ENCODE measurements at regions not wholly inside any gene's neighbourhood (a gene's known extent, or its start where the extent isn't known, plus 50 kb on each side); places are given as distances from the start of the nearest gene placed in this dataset.
A peak's percentile ranks its signal among the peaks of the same experiment; 100 is the strongest.
"Not testable (repeated sequence)": the region's sequence is repeated elsewhere in the genome, so short reads cannot be mapped to it uniquely, and the experiment has no call there.

DNA sequence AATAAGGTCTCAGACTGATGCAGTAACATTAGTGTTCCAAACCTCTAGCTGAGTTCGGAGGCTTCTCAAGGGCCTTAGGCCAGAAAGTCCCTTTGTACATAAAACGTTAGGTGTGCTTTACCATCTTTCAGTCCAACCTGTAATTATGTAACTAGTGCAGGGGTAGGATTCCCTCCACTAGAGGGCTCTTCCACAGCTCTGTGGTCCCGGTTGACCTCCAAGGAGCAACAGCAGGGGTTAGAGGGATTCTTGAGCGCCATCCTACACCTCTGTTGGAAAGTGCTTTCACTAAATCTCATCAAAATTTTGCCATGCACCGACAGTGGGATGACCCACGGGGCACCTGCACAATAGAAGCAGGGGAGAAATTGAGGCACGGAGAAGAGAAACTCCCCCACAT is 155.8 kb upstream of the LRP1B start:
- no peak overlapping the region for H3K27ac Mint-ChIP-seq
- H3K4me3 Mint-ChIP-seq: no peak overlapping the region
- no peaks in the 10 kb centered on the region for H3K36me3 Mint-ChIP-seq
- H3K9me3 Mint-ChIP-seq: peaks cover 0 to 3% (median 0%) of the 10 kb centered on the region in 3 donors
- H3K4me1 Mint-ChIP-seq: no peaks in the 10 kb centered on the region
- H3K27me3 Mint-ChIP-seq: no peaks in the 10 kb centered on the region

DNA sequence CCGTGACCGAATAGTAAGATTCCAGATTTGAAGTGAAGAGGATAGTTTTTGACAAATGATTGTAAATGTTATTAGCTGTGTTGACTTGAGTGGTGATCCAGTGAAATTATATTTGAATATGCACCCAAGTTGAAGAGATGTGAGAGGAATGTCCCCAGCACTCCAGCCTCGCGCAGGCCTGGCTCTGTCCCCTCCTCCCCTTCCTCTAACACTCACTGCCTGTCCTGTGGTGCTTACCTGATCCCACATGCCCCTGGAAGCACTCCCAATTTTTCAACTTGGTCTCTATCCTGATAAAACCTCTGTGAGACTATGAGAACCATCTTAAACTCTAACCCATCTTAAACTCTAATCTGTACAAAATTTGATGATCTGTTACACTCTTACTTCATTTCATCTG is 154.7 kb upstream of the LRP1B start:
- H3K36me3 Mint-ChIP-seq: no peaks in the 10 kb centered on the region
- peaks cover 0 to 4% (median 0%) of the 10 kb centered on the region in 3 donors for H3K9me3 Mint-ChIP-seq
- no peak overlapping the region for H3K27ac Mint-ChIP-seq
- no peaks in the 10 kb centered on the region for H3K4me1 Mint-ChIP-seq
- no peak overlapping the region for H3K4me3 Mint-ChIP-seq
- no peaks in the 10 kb centered on the region for H3K27me3 Mint-ChIP-seq

GRCh38 chr2:142284336-142284735 is 153.5 kb upstream of the LRP1B start:
- not testable (repeated sequence) for H3K36me3 Mint-ChIP-seq, H3K4me3 Mint-ChIP-seq, H3K27ac Mint-ChIP-seq, H3K9me3 Mint-ChIP-seq, H3K4me1 Mint-ChIP-seq, H3K27me3 Mint-ChIP-seq

DNA sequence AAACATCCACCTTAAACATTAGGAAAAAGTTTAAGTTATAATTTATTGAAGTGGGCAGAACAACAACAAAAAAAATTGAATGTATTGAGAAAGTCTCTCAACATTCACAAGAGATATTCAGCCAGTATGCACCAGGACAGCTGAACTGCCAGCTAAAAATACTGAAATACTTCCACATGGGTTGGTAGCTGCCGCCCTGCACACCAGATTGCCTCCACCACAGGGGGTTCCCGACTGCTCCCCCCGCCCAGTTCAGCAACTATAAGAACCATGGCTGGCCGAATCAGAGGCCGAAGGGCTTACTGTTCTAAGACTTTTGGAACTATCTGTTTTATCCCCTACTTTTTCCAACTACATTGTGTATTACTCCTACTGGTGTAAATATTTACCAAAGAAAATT is 150.0 kb upstream of the LRP1B start:
- no peak overlapping the region for H3K4me3 Mint-ChIP-seq
- no peak overlapping the region for H3K27ac Mint-ChIP-seq
- H3K36me3 Mint-ChIP-seq: no peaks in the 10 kb centered on the region
- H3K27me3 Mint-ChIP-seq: no peaks in the 10 kb centered on the region
- H3K9me3 Mint-ChIP-seq: peaks cover 0 to 2% (median 1%) of the 10 kb centered on the region in 3 donors
- H3K4me1 Mint-ChIP-seq: peaks cover 0 to 3% (median 0%) of the 10 kb centered on the region in 3 donors

GRCh38 chr2:142270990-142271389 is 140.2 kb upstream of the LRP1B start:
- H3K4me3 Mint-ChIP-seq: no peak overlapping the region
- no peaks in the 10 kb centered on the region for H3K36me3 Mint-ChIP-seq
- H3K27me3 Mint-ChIP-seq: no peaks in the 10 kb centered on the region
- H3K4me1 Mint-ChIP-seq: no peaks in the 10 kb centered on the region
- H3K9me3 Mint-ChIP-seq: no peaks in the 10 kb centered on the region
- H3K27ac Mint-ChIP-seq: no peak overlapping the region

DNA sequence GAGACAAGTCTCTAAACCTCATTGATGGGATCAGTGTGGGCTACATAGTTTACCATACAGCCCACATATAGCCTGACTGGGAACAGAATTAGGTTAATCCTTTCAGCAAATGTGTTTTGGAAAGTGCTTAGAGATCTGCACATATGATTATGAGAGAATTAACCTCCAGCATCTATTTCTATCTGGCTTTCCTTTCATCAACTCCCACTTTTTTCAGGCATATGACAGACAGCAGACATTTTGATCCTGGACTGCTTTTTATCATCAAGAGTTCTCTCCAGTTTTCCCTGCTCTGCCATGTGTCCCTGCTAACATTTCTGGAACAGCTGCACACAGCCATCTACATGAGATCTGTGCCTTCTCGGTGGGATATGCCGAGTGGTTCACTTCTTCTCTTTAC is 139.5 kb upstream of the LRP1B start:
- Mint-ChIP-seq H3K9me3 (no peaks in the 10 kb centered on the region), H3K27ac (no peak overlapping the region), H3K4me3 (no peak overlapping the region), H3K36me3 (no peaks in the 10 kb centered on the region), H3K27me3 (no peaks in the 10 kb centered on the region), H3K4me1 (no peaks in the 10 kb centered on the region)

DNA sequence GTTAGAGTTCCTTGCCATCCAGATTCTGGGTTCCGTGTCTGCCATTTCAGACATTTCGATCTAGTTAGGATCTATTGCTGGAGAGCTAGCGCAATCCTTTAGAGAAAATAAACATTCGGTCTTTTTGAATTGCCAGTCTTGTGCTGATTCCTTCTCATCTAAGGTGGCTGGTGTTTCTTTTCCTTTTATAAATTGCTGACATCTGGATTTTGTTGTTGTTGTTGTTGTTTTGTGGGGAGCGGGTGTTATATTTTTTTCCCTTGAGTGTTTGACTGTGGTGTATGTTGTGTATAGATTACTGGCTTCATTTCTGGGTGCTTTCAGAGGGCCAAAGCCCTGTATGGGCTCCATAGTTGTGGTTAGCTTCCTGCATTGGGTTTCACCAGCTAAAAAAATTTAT is 128.5 kb upstream of the LRP1B start:
- peaks cover 1% of the 10 kb centered on the region for H3K36me3 Mint-ChIP-seq
- H3K4me3 Mint-ChIP-seq: no peak overlapping the region
- no peak overlapping the region for H3K27ac Mint-ChIP-seq
- H3K9me3 Mint-ChIP-seq: peaks cover 3 to 8% (median 6%) of the 10 kb centered on the region in 3 donors
- peaks cover 2% of the 10 kb centered on the region for H3K27me3 Mint-ChIP-seq
- H3K4me1 Mint-ChIP-seq: peaks cover 0 to 2% (median 0%) of the 10 kb centered on the region in 3 donors

DNA sequence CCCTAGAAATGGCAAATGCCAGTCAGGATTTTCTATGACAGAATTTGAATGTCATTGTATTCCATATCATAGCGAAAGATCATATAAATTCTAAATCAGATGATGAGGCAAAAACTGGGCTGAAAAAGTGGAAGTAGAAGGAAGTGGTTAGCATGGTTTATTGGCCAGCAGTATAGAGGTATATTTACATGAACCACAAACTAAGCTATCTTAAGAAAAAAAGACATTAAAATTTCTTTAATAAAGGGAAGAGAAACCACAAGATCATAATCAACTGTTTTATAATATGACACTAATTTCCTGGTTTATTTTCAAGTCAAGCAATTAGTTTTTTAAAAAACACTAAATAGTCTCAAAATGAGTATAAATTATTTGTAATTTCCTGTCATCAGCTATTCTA is 123.2 kb upstream of the LRP1B start:
- peak overlapping the region in 1 of 3 donors; percentile 39 for H3K27ac Mint-ChIP-seq
- H3K27me3 Mint-ChIP-seq: no peaks in the 10 kb centered on the region
- H3K36me3 Mint-ChIP-seq: no peaks in the 10 kb centered on the region
- peaks cover 0 to 6% (median 4%) of the 10 kb centered on the region in 3 donors for H3K9me3 Mint-ChIP-seq
- peaks cover 0 to 4% (median 0%) of the 10 kb centered on the region in 3 donors for H3K4me1 Mint-ChIP-seq
- no peak overlapping the region for H3K4me3 Mint-ChIP-seq

GRCh38 chr2:142241016-142241415 is 110.2 kb upstream of the LRP1B start:
- H3K4me3 Mint-ChIP-seq: no peak overlapping the region
- H3K4me1 Mint-ChIP-seq: no peaks in the 10 kb centered on the region
- no peaks in the 10 kb centered on the region for H3K27me3 Mint-ChIP-seq
- H3K9me3 Mint-ChIP-seq: no peaks in the 10 kb centered on the region
- H3K36me3 Mint-ChIP-seq: no peaks in the 10 kb centered on the region
- H3K27ac Mint-ChIP-seq: no peak overlapping the region

DNA sequence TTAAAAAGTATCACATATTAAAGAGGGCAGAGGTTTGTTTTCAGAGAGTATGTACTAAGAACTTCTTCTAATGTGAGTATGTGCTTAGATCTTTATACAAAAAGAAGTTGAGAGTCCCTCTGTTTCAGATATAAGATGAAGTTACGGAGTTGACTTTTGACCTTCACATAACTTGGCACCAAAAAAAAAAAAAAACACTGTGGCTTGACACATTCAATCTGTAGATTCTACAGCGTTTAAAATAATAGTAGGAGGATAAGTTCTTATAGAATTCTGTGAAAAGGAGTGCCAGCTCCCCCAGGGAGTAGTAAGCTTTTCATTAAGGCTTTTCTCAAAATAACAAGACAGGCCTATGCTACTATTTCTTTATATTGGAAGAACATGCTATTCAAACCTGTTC is 105.4 kb upstream of the LRP1B start:
- H3K27ac Mint-ChIP-seq: no peak overlapping the region
- H3K36me3 Mint-ChIP-seq: no peaks in the 10 kb centered on the region
- no peaks in the 10 kb centered on the region for H3K9me3 Mint-ChIP-seq
- H3K27me3 Mint-ChIP-seq: no peaks in the 10 kb centered on the region
- H3K4me3 Mint-ChIP-seq: no peak overlapping the region
- H3K4me1 Mint-ChIP-seq: no peaks in the 10 kb centered on the region

- no peak overlapping the region for H3K27ac Mint-ChIP-seq
- H3K4me1 Mint-ChIP-seq: peaks cover 0 to 2% (median 0%) of the 10 kb centered on the region in 3 donors
- H3K9me3 Mint-ChIP-seq: no peaks in the 10 kb centered on the region
- H3K27me3 Mint-ChIP-seq: no peaks in the 10 kb centered on the region
- H3K36me3 Mint-ChIP-seq: no peaks in the 10 kb centered on the region
- H3K4me3 Mint-ChIP-seq: no peak overlapping the region
Measured at GRCh38 chr2:142234741-142235140, 103.9 kb upstream of the LRP1B start.

GRCh38 chr2:142223309-142223708 is 92.5 kb upstream of the LRP1B start:
- no peaks in the 10 kb centered on the region for H3K27me3 Mint-ChIP-seq
- H3K9me3 Mint-ChIP-seq: peaks cover 0 to 1% (median 0%) of the 10 kb centered on the region in 3 donors
- H3K4me3 Mint-ChIP-seq: no peak overlapping the region
- no peaks in the 10 kb centered on the region for H3K36me3 Mint-ChIP-seq
- H3K27ac Mint-ChIP-seq: no peak overlapping the region
- H3K4me1 Mint-ChIP-seq: no peaks in the 10 kb centered on the region

DNA sequence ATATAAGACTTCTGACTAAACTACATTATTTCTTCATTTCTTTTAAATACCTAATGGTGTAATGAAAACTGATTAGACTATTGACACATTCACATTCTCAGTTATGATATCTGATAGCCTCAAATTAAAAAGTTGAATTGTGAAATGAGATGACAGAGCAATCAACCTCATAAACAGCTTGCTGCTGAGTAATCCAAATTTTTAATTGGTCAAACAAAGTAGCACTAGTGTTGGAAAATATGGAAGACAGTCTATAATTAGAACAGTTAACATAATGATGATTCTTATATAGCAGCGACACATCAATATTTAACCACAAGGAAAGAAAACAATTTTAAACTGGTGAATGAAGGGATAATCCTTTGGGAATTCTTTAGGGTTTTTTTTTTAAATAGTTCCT is 91.9 kb upstream of the LRP1B start:
- Mint-ChIP-seq H3K9me3 (peaks cover 0 to 4% (median 0%) of the 10 kb centered on the region in 3 donors), H3K27me3 (no peaks in the 10 kb centered on the region), H3K36me3 (no peaks in the 10 kb centered on the region), H3K4me1 (no peaks in the 10 kb centered on the region), H3K27ac (no peak overlapping the region), H3K4me3 (no peak overlapping the region)

- Mint-ChIP-seq H3K4me1 (no peaks in the 10 kb centered on the region), H3K27me3 (no peaks in the 10 kb centered on the region), H3K4me3 (no peak overlapping the region), H3K9me3 (peaks cover 0 to 3% (median 0%) of the 10 kb centered on the region in 3 donors), H3K36me3 (no peaks in the 10 kb centered on the region), H3K27ac (no peak overlapping the region)
Measured at GRCh38 chr2:142220901-142221300, 90.1 kb upstream of the LRP1B start.

DNA sequence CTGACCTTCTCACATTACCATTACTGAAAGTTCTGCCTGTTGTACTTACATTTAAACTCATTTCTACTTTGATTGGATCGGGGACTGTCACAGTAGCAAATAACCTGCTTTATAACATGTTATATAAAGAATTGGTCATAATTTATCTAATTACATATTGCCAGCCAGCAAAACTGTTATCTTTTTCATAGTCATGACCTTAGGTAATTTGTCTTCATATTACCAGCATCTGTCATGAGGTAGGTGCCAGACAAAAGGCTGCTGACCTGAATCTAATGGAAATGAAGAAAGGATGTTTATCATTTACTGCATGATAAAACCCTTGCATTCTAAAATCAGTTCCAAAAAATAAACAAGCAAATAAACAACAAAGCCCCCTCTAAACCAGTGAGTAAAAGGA is 89.4 kb upstream of the LRP1B start:
- Mint-ChIP-seq H3K36me3 (no peaks in the 10 kb centered on the region), H3K9me3 (peaks cover 0 to 3% (median 0%) of the 10 kb centered on the region in 3 donors), H3K4me3 (no peak overlapping the region), H3K4me1 (no peaks in the 10 kb centered on the region), H3K27me3 (no peaks in the 10 kb centered on the region), H3K27ac (no peak overlapping the region)

GRCh38 chr2:142218471-142218870 is 87.7 kb upstream of the LRP1B start:
- Mint-ChIP-seq H3K4me3 (no peak overlapping the region), H3K4me1 (no peaks in the 10 kb centered on the region), H3K36me3 (no peaks in the 10 kb centered on the region), H3K27ac (no peak overlapping the region), H3K27me3 (no peaks in the 10 kb centered on the region), H3K9me3 (peaks cover 0 to 3% (median 0%) of the 10 kb centered on the region in 3 donors)

DNA sequence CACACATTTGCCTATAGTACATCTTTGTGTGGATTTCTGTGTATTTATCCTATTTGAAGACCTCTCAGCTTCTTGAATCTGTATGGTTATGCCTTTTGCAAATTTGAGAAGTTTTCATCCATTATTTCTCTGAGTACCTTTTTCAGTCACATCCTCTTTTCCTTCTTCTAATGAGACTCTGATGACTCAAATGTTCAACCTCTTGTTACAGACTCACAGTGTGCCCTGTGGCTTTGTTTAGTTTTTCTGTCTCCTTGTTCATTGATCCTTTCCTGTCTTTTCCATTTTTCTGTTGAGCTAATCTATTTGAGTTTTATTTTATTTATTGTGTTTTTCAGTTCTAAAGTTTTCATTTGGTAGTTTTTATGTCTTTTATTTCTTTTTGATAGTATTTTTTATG is 87.0 kb upstream of the LRP1B start:
- H3K9me3 Mint-ChIP-seq: peaks cover 0 to 3% (median 0%) of the 10 kb centered on the region in 3 donors
- no peak overlapping the region for H3K27ac Mint-ChIP-seq
- H3K27me3 Mint-ChIP-seq: no peaks in the 10 kb centered on the region
- H3K4me1 Mint-ChIP-seq: no peaks in the 10 kb centered on the region
- no peak overlapping the region for H3K4me3 Mint-ChIP-seq
- no peaks in the 10 kb centered on the region for H3K36me3 Mint-ChIP-seq

Measured in IgD-negative memory B cell (primary cell).